HFFc6 (cell line): ENCODE measurements at regions not wholly inside any gene's neighbourhood (a gene's known extent, or its start where the extent isn't known, plus 50 kb on each side); places are given as distances from the start of the nearest gene placed in this dataset.

Experiments used
- DNase-seq: peaks from one replicate; pipeline ENCODE4 v3.0.0-alpha.2; 2018
- H3K27ac Mint-ChIP-seq: 2 replicates; pipeline ENCODE4 v1.8.0; 2020; ENCODE audit warnings: mild to moderate bottlenecking, mixed read lengths
- H3K27me3 Mint-ChIP-seq: 2 replicates; pipeline ENCODE4 v1.8.0; 2021; ENCODE audit warnings: mild to moderate bottlenecking, moderate library complexity, mixed read lengths; ENCODE audit not compliant: insufficient read depth
- H3K36me3 Mint-ChIP-seq: 2 replicates; pipeline ENCODE4 v1.8.0; 2021; ENCODE audit warnings: low read depth, mixed read lengths
- H3K4me1 Mint-ChIP-seq: 2 replicates; pipeline ENCODE4 v1.8.0; 2020; ENCODE audit warnings: low read depth, mixed read lengths
- H3K4me3 Mint-ChIP-seq: 2 replicates; pipeline ENCODE4 v1.8.0; 2020; ENCODE audit warnings: mild to moderate bottlenecking, moderate library complexity, mixed read lengths
- H3K9me3 Mint-ChIP-seq: 2 replicates; pipeline ENCODE4 v1.8.0; 2020; ENCODE audit warnings: mild to moderate bottlenecking, mixed read lengths
- CTCF ChIP-seq: fragments of 200-600 bp; sonication (generic); IDR thresholded peaks from 2 replicates; pipeline ENCODE4 v1.5.0; 2021; ENCODE audit warnings: antibody characterized with exemption, mild to moderate bottlenecking

GRCh38 chr2:43123028-43123427 is 103.4 kb downstream of the ZFP36L2 start:
- H3K27me3 Mint-ChIP-seq: peaks cover under 1% of the 10 kb centered on the region
- peaks cover 16% of the 10 kb centered on the region for H3K9me3 Mint-ChIP-seq
- no peak for TF ChIP-seq CTCF
- no peak overlapping the region for H3K27ac Mint-ChIP-seq
- peaks cover 19% of the 10 kb centered on the region for H3K36me3 Mint-ChIP-seq
- no peaks in the 10 kb centered on the region for H3K4me1 Mint-ChIP-seq
- H3K4me3 Mint-ChIP-seq: no peak overlapping the region
- DNase-seq: no peak

- TF ChIP-seq CTCF: no peak
- H3K27ac Mint-ChIP-seq: no peak overlapping the region
- DNase-seq: no peak
Measured at GRCh38 chr2:43121580-43122314, 104.7 kb downstream of the ZFP36L2 start.

DNA sequence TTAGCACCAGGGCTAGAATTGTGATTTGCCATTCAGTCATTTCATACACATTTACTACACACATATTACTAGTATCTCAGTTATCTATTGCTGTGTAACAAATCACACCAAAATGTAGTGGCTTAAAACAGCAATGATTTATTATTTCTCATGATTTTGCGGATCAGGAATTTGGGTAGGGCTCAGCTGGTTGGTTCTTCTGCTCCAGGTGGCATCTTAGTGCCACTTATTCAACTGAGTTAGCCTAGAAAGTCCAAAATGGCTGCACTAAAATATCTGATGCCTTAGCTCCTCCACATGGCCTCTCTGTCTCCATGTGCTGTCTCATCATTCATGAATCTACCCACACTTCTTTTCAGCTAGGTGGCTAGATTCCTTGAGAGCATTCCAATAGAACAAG is 107.1 kb downstream of the ZFP36L2 start:
- TF ChIP-seq CTCF: no peak
- Mint-ChIP-seq H3K4me1 (peaks cover 9% of the 10 kb centered on the region), H3K4me3 (no peak overlapping the region), H3K27me3 (no peaks in the 10 kb centered on the region; the same call in none of the 2 replicates), H3K36me3 (peaks cover 25% of the 10 kb centered on the region), H3K27ac (no peak overlapping the region), H3K9me3 (peaks cover 24% of the 10 kb centered on the region)
- DNase-seq: no peak

More at GRCh38 chr2:43121580-43122314, 104.7 kb downstream of the ZFP36L2 start:
- Mint-ChIP-seq H3K4me3 (no peak overlapping the region), H3K4me1 (no peaks in the 10 kb centered on the region), H3K9me3 (peaks cover 24% of the 10 kb centered on the region), H3K27me3 (no peaks in the 10 kb centered on the region; the same call in none of the 2 replicates), H3K36me3 (peaks cover 25% of the 10 kb centered on the region)

GRCh38 chr2:43117521-43118143 is 108.8 kb downstream of the ZFP36L2 start:
- Mint-ChIP-seq H3K4me1 (peaks cover 13% of the 10 kb centered on the region), H3K4me3 (no peak overlapping the region), H3K27ac (no peak overlapping the region), H3K27me3 (no peaks in the 10 kb centered on the region; the same call in 1 of the 2 replicates), H3K9me3 (peaks cover 32% of the 10 kb centered on the region), H3K36me3 (peaks cover 34% of the 10 kb centered on the region)
- no peak for TF ChIP-seq CTCF
- no peak for DNase-seq

GRCh38 chr2:43116988-43117387 is 109.4 kb downstream of the ZFP36L2 start:
- Mint-ChIP-seq H3K4me1 (peaks cover 13% of the 10 kb centered on the region), H3K4me3 (no peak overlapping the region), H3K27me3 (no peaks in the 10 kb centered on the region), H3K27ac (no peak overlapping the region), H3K36me3 (peaks cover 34% of the 10 kb centered on the region), H3K9me3 (peaks cover 32% of the 10 kb centered on the region)
- no peak for DNase-seq
- no peak for TF ChIP-seq CTCF
